ENCODE measurements at regions not wholly inside any gene's neighbourhood (a gene's known extent, or its start where the extent isn't known, plus 50 kb on each side); places are given as distances from the start of the nearest gene placed in this dataset.

DNA sequence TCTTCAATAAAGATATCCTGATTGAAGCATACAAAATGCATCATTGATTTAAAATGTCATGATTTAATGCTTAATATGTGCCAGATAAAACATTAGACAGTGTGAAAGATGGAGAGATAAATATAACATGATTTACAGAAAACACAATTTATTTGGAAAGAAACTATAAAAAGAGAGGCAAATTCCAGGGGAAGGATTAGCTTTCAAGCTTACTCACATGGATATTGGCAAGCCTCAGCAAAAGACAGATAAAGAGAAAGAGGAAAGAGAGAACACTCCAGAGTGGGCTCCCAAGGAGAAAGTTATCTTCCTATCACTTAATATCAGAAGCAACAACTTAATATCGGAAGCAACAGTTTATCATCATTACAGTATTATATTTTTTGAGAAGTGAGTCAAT, 1036.5 kb downstream of the SQOR start:
- DNase-seq, result no peak

DNA sequence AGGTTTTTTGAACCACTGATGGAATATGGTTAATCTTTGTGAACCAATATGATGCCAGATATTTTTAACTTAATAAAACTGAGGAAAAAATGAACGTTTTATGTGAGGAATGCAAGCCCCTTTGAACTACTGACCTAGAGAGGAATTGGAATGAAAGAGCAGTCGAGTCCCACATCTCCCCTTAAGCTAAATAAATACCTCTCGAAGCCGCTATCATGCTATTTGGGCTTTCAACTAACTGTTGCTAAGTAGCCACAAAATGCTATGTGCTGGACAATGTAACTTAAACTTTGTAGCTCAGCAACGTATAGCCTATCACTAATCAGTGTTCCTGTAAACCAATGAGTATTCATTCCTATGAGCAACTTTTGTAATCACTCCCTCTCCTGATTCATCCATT, 1037.2 kb downstream of the SQOR start:
- no peak for DNase-seq

DNA sequence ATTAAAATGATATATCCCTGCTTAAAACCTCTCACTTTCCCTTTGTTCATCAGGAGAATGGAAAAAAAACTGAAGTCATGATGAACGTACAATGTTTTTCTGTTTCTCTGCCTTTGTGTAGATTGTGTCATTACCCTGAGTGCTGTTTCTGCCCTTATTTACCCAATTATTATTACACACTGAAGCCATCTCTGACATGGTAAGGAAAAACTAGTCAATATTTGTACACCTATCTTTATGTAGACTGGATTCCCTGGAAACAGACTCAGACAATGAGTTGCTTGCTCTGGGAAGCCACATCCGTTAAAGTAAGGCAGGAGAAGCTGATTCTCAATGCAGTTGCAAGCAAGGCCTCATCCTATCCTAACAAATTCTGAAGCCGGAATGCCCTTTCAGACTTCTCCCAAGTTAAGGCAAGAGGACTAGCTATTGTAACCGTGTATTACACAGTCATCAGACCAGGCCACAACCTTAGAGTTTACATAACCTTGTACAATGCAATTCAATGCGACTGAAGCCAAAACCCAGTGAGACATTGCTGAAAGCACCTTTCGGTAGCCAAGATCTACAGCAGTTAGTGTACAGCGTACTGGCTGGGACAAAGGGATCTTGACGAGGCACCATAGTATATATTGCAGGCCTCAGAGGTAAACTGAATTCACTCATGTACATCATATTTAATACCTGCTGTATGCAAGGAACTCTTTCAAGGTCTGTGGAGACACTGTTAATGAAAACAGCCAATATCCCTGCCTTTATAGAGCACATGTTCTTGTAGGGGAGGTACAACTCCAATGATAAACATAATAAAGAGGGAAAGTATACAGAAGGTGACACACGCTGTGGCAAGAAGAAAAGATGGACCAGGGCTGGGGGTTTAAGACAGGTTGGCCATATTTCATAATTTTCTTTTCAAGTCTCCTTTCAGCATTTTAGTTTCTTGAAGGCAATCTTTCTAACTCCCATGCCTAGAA, 1040.8 kb upstream of the SEMA6D start:
- DNase-seq, result no peak

DNA sequence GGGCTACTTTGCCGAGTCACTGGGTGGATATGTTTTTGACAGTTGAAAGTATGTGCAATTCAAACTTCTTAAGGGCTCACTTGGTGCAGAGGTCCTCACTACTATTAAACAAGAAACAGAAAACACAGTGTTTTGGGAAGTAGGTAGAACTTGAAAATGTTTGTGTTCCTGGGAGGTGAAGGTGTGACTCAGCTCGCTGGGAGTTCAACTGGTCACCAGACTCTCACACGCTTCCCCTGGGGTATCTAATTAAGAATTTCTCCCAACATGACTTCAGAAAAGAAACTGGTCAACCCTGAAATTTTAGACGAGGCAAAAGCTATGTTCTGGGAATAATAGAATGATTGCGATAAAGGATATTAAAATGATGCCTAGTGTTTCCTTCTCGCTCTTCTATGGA, 1039.8 kb upstream of the SEMA6D start:
- DNase-seq, result no peak

DNA sequence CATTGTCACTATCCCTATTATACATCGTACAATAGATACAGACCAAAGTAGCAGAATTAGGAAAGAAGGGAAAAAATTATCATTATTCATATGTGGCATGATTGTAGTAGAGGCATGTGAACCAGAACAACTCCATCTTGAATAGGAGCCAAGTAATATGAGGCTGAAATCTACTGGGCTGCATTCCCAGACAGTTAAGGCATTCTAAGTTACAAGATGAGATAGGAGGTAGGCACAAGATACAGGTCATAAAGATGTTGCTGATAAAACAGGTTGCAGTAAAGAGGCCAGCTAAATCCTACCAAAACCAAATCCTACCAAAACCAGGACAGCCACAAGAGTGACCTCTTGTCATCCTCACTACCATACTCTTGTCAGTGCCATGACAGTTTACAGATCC, 1035.4 kb upstream of the SEMA6D start:
- no peak for DNase-seq

DNA sequence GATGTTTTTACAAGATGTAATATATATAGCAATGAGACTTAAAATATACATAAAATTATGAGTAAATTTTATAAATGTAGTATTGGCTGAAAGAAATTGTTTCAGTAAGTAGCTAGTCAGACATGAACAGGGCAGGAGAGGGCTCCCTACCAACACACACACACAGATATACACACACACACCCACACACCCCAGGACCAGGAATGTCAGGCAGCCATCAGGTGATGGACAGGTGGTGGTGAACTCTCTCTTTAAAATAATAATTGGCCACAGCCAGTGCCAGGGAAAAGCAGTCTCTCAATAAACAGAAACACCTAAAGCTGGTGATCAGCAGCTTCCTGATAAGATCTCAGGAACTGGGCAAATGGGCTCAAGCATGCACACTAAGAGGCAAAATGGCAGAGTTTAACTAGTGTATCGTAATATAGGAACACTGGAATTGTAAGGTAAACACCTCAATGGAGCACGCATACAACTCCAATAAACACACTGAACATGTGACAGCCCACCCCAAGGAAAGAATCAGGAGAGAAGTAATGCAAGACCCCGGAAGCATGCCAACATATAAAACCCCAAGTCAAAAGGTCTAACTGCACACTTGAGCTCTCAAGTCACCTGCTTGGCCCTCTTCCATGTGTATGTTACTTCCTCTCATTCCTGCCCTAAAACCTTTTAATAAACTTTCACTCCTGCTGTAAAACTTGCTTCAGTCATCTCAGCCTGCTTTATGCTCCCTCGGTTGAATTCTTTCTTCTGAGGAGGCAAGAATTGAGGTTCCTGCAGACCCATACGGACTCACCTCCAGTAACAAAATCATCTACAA, 1034.1 kb upstream of the SEMA6D start:
- no peak for DNase-seq

DNA sequence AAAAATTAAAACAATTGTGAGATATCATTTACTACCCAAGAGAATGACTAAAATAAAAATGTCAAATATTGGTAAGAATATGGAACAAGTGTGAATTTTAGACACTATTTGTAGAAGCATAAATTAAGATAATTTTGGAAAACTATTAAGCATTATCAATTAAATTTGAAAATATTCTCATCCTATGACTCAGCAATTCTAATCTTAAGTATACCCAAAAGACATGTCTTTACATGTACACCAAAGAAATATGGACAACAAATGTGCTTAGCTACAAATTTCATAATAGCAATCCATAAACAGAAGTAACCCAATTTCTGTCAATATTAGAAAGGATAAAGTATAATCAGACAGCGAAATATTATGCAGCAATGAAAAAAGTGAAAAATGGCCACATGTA, 1032.2 kb upstream of the SEMA6D start:
- no peak for DNase-seq

DNA sequence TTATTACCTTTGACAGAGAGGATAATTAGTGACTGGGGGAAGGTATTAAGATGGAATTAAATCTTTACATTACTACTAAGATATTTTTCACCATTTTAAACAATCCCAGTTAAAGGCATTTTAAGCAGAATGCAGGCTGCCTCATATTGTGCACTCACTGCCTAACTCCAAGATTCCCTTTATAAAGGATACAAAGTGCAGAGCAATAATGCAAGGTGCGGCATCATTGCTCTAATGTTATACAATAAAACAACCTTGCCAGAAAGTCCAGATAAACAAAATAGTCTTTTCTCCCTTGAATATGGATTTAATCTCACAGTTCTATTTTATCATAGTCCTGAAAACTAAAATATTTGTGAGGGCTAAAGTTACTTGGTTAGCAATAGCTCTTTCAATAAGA, 1031.6 kb upstream of the SEMA6D start:
- DNase-seq, result no peak

DNA sequence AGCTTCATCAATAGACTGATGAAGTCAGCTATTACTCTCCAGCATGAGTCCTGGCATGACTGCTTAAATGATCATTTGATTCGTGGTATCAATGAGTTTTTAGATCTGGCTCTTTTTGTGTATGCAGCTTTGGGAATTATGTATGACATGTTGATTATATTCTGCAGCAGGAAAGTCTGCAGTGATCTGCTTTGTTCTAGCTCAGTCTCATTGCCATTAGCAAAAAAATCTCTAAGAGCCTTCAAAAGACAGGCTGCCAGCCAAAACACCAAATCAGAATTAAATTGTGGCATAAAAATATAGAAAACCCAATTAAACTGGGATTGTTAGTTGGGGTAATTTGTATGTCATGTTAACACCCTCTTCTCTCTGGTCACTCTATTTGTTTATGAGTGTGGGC, 1021.0 kb upstream of the SEMA6D start:
- DNase-seq, result no peak

DNA sequence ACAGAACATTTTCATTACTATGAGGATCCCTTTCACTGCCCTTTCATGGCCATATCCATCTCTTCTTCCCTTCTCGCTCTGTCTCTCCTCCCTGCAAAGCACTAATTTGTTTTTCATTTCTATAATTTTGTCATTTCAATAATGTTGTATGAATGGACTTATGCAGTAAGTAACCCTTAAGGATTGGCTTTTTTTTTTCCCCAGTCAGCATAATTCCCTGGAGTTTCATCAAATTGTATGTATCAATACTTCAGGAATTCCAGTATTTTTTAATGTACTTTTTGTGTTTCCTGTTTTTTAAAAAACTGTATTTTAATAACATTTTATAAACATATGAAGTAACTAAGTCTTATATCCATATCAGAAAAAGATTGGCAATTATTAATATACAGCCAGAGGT, 1016.0 kb upstream of the SEMA6D start:
- no peak for DNase-seq

DNA sequence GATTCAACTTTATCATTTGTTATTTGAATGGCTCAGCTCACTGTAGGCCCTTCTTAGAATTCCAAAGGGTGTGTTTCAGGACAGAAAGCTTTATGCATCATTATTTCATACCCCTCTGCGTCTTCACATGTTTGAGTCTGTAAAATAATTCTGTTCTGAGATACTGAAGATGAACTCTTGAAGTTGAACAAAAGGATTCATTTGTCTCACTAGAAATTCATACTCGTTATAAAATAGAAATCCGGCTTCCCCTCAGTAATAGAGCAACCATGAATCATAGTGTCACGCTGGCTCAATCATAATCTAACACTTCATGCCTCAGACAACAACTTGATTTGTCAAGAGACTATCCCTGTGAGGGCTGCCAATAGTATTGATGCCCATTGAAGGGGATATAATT, 1015.4 kb upstream of the SEMA6D start:
- no peak for DNase-seq

DNA sequence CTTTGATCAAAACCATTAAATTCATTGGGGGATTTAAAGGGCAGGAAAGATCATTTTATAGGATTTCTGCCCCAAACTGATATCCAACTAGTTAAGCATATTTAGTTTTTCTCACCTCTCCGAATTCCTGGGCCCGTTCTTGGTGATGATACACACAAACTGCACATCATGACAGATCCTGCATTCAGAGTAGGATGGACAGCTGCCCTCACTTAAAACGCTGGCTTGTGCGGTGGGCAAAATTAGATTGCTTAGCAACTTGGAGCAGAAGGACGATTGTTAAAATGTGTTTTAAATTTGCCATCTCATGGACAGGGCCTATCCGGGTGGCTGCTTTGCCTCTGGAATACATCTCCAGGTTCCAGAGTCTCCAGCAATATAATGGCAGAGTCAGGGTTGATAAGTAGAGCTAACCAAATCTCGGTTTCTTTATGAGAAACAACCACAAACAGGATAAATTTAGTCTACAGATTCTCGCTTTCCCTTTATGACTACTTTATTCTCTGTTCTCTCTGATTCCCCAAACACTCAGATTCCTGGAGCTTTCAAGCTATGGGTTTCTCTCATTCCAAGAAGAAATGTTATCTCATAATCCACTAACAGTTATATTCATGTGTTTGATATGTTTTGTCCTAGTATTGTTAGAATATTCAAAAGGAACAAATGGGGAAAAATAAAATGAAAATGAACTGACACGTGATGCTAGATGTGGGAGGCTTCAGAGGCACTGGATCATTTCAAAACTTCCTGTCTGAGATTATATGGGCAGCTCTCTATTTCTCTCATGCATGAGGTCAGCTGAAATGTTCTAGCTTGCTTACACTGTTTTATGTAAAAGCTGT, 1014.1 kb upstream of the SEMA6D start:
- no peak for DNase-seq

DNA sequence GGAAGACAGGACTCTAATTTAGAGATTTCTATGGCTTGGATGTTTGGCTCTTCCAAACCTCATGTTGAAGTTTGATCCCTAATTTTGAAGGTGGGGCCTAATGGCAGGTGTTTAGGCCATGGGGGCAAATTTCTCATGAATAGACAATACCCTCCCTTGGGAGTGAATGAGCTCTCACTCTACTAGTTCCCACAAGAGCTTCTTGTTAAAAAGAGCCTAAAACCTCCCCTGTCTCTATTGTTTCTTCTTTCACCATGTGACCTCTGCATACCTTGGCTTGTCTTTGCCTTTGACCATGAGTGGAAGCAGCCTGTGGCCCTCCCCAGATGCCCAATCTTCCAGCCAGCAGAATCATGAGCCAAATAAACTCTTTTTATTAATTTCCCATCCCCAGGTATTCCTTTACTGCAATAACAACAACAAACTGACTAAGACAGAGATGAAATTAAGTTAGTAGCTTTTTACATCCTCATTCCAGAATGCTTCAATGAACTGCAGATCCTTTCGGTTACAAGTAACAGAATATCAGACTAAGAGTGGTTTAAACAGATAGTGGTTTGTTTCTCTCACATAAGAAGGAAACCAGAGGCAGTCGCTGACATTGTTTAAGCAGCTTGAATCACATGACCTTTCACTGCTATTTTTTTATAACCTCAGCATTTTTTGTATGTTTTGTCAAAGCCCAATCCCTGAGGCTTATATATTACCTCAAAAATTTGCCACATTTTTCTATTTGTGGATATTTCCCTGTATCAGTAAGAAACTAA, 1013.3 kb upstream of the SEMA6D start:
- DNase-seq, result no peak

DNA sequence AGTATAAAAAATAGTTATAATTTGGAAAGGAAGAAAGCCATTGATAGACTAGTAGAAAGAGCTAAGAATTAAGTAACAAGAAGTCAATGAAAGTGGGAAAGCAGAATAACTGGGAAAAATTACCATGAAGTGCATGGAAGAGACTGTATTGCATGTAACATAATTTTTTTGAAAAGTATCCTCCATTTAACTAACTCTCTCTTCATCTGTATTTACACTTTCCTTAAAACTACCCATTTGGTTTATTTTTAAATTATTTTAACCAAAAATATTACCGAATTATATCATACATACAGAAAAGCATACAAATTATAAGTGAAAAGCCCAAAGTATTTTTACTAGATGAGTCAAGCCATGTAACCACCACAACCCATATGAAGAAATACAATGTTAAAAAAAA, 1009.9 kb upstream of the SEMA6D start:
- DNase-seq, result no peak

DNA sequence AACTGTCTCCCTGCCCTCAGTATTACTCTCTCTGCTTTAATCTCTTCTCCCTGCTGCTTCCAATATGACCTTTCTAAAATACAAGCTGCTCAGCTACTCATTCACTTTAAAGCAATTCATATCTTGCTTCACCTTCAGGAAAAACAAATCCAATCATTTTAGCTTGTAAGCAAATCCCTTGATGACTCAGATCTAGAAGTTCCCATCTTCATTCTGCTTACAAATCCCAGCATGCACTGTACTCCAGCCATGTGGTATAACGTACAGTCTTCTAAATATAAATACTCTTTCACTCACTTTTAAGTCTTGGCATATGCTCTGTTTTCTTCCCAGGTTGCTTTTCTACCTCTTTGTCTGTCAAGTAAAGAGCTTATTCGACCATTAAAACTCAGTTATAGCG, 1009.1 kb upstream of the SEMA6D start:
- DNase-seq, result no peak

DNA sequence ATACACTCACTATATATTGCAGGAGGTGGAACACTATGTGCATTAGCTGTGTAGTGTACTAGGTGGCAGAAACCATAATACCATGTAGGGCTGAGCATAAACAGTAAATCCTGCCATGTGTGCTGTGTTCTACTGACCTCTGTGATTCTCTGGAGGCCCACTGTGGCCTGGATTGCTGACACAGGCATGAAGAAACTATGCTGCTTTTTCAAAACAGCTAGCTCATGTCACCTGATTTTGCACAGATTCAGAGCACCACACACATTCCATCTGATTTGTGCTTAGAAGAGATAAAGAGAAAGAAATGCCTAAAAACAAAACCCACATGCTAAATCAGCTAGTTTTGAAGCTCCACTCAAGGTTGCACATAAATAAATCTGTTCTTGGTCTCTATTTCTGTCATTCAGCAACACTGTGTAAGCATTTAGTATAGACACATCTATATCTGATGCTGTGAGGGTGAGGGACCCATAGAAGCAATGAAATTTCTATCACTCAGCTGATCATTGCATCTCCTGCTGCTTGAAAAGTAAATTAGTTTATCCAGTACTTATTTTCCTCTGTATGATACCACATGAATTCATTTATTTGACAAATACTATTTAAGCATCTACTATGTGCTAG, 1007.7 kb upstream of the SEMA6D start:
- DNase-seq, result no peak

DNA sequence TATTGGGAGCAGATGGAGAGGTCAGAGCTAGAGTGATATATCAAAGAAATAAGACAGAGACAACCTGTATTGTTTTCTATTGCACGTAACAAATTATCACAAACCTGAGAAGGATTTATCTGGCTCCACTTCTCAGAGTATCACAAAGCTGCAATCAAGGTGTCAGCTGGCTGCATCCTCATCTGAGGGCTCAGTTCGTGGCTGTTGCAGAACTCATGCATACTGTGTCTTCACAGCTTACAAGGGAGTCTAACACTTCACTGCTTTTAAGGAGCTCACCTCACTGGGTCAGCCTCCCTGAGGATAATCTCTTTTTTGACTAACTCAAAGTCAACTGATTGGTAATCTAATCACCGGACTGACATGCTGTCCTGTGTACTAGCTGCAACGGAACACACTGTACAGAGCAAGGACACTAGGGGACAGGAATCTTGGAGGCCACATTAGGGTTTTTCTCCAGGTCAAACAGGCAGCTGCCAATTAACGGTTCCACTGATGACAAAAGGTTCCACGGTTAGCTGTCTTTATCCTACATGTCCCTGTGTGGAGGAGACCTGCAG, 1006.8 kb upstream of the SEMA6D start:
- no peak for DNase-seq

DNA sequence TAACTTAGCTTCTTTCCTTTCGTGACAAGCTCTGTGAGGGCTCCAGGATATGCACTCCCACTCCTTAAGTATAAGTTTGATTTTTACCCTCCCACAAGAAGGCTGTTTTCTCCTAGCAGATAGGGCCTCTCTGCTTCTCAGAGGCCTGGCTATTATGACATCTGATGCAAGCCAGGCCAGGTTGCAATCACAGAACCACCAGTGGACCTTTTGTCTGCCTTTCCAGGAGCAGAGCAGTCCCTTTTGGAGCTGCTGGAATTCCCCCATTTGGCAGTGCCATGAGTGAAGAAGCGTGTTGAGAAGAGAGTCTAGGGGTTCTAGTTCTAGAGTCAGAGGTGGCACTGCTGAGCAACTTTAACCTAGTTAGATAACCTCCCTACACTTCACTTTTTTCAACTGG, 1004.3 kb upstream of the SEMA6D start:
- no peak for DNase-seq

DNA sequence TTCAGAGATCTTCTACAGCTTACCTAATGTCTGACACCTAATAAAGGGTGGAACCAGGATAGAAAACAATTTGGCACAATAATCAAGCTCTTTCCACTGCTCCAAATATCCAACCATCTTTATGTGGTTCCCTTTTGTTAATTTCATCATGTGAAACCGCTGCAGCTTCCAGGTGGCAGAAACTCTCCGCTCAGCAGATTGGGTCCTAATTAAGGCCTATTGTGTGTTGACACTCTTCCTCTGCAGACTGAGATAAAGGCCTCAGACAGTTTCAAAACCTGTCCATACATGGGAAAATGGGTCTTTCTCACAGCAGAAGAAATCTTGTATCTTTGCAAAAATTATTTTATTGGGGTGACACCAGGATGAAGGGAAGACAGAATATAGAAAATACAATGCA, 1002.4 kb upstream of the SEMA6D start:
- no peak for DNase-seq

DNA sequence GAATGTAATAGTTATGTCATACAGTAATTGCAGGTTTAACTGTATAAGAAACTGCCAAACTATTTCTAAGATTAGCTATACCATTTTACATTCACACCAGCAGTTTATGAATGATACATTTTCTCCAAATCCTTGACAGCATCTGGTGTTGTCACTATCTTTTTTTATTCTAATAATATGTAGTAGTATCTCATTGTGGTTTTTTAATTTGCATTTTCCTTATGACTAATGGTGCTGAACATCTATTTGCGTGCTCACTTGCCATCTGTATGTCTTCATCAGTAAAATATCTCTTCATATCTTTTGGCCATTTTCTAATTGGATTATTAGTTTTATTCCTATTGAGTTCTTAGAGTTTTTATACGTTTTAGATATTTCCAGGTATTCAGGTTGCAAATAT, 994.0 kb upstream of the SEMA6D start:
- DNase-seq, result no peak

DNA sequence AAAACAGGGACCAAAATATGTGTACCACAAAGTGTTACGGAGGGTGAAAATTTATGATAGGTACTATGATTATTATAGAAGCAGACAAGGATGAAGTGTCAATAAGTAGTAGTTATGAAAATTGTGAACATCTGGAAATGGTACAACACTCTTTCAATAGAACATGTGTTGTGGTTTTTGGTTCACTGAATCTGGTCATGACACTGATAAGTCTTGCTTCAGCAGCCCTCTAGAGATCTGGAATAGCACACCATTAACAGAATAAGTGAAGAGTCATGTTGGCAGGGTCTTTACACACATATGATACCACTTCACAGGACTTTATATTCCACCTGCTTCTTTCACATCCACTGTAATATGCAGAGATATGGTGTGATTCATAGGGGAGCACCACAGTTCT, 985.2 kb upstream of the SEMA6D start:
- no peak for DNase-seq

DNA sequence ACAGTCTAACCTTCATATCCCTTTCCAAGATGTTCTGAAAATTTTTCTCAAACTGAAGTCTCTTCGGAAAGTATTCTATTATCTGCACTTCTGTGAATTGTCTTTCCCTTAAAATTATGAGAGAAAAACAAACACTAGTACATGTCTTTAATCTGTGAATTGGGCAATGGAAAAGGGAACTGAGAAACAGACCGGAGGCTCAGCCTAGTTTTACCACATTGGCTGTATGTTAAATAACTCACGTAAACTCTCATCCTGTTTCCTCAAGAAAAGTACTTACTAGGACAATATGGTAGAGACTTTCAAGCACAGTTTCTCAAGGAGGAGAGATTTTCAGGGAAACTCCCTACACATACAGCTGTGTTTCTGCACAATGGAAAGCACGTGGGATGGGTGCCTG, 982.2 kb upstream of the SEMA6D start:
- DNase-seq, result no peak
